ENCODE measurements at regions not wholly inside any gene's neighbourhood (a gene's known extent, or its start where the extent isn't known, plus 50 kb on each side); places are given as distances from the start of the nearest gene placed in this dataset.

DNA sequence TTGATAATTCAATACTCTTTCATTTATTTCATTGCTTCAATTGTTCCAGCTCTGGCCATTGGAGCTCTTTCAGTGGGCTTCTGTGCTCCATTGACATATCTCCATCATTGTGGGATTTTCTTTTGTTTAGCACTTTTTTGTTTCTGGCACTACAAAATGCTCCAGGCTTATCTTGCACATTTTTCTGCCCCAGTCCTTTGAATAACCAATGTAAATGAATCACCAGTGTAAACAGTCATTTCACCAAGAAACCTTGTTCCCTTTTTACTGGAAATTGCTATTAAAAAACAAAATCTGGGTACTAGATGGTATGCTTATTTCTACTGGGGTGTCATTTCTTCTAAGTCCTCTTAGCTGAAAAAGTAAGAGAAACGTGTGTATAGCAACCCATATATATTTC lies 173.0 kb upstream of the LYPLAL1 start:
- no peak overlapping the region for H3K4me3 Mint-ChIP-seq (ENCODE audit: low read depth, unreplicated experiment)
- no peaks in the 10 kb centered on the region for H3K36me3 Mint-ChIP-seq (ENCODE audit: insufficient read depth, unreplicated experiment)
- H3K4me1 Mint-ChIP-seq (ENCODE audit: low read depth, unreplicated experiment), result peaks cover 21% of the 10 kb centered on the region
- CTCF ChIA-PET, result interaction anchor here (0.9 kb wide), 1 partner anchor 15 kb away, joined by 3 read pairs; no protein-coding TSS in a partner anchor
- no peak overlapping the region for H3K27ac Mint-ChIP-seq (ENCODE audit: unreplicated experiment)
- TF ChIP-seq, protein P1, sequence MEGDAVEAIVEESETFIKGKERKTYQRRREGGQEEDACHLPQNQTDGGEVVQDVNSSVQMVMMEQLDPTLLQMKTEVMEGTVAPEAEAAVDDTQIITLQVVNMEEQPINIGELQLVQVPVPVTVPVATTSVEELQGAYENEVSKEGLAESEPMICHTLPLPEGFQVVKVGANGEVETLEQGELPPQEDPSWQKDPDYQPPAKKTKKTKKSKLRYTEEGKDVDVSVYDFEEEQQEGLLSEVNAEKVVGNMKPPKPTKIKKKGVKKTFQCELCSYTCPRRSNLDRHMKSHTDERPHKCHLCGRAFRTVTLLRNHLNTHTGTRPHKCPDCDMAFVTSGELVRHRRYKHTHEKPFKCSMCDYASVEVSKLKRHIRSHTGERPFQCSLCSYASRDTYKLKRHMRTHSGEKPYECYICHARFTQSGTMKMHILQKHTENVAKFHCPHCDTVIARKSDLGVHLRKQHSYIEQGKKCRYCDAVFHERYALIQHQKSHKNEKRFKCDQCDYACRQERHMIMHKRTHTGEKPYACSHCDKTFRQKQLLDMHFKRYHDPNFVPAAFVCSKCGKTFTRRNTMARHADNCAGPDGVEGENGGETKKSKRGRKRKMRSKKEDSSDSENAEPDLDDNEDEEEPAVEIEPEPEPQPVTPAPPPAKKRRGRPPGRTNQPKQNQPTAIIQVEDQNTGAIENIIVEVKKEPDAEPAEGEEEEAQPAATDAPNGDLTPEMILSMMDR (IDR thresholded peaks at IDR 0.05; ENCODE audit: unreplicated experiment), result no peak
- peaks cover 5% of the 10 kb centered on the region for H3K9me3 Mint-ChIP-seq (ENCODE audit: low read depth, unreplicated experiment)
- H3K27me3 Mint-ChIP-seq (ENCODE audit: unreplicated experiment), result no peaks in the 10 kb centered on the region
- no TSS peak for BruUV-seq (replicated peaks)
- no peak for DNase-seq
- intact Hi-C loops (cut with micrococcal nuclease; ENCODE audit: unreplicated experiment), result no loop called here

DNA sequence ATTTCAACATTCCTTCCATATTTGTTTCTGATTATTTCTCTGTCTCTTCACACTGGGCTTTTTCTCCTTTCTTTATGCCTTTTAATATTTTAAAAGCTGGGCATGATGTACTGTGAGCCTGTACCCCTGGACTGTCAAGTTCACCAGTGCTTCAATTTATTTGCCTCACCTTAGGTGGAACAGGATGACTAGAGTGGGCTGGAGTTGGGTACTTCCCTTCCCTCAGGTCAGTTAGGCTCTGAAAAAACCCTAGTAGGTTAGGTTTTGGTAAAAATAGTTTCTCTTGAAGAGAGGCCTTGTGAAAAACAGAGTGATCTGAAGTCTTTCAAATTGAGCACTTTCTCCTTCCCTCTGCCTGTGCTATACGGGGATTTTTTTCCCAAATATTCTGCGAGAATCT lies 163.0 kb upstream of the LYPLAL1 start:
- H3K4me3 Mint-ChIP-seq (ENCODE audit: low read depth, unreplicated experiment), result no peak overlapping the region
- peaks cover 37% of the 10 kb centered on the region for H3K4me1 Mint-ChIP-seq (ENCODE audit: low read depth, unreplicated experiment)
- no peak for DNase-seq
- TF ChIP-seq, protein P1 (IDR thresholded peaks at IDR 0.05; ENCODE audit: unreplicated experiment), result no peak
- H3K9me3 Mint-ChIP-seq (ENCODE audit: low read depth, unreplicated experiment), result peaks cover 3% of the 10 kb centered on the region
- CTCF ChIA-PET, result no interaction called here
- H3K27me3 Mint-ChIP-seq (ENCODE audit: unreplicated experiment), result no peaks in the 10 kb centered on the region
- no peak overlapping the region for H3K27ac Mint-ChIP-seq (ENCODE audit: unreplicated experiment)
- intact Hi-C loops (cut with micrococcal nuclease; ENCODE audit: unreplicated experiment), result no loop called here
- no peaks in the 10 kb centered on the region for H3K36me3 Mint-ChIP-seq (ENCODE audit: insufficient read depth, unreplicated experiment)
- no TSS peak for BruUV-seq (replicated peaks)

DNA sequence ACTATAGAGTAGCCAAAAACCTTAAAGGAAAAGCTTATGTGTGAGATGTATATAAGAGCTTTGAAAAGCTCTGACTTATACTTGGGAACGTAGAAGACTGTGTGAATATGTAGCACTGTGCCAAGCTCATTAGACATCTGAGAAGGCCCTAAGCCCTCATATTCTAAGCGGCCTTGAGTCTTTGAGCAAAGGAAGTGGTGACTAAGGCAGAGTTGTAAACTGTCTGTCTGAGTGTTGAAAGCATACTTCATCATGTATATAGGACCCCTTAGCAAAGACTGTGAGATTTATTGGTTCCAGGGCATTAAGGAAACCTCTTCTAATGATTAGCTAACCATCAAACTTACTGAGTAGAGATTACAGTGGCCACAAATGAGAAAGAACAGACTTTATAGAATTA lies 153.3 kb upstream of the LYPLAL1 start:
- H3K36me3 Mint-ChIP-seq (ENCODE audit: insufficient read depth, unreplicated experiment), result no peaks in the 10 kb centered on the region
- H3K4me3 Mint-ChIP-seq (ENCODE audit: low read depth, unreplicated experiment), result no peak overlapping the region
- no peak overlapping the region for H3K27ac Mint-ChIP-seq (ENCODE audit: unreplicated experiment)
- intact Hi-C loops (cut with micrococcal nuclease; ENCODE audit: unreplicated experiment), result no loop called here
- TF ChIP-seq, protein P1 (IDR thresholded peaks at IDR 0.05; ENCODE audit: unreplicated experiment), result no peak
- no peaks in the 10 kb centered on the region for H3K27me3 Mint-ChIP-seq (ENCODE audit: unreplicated experiment)
- H3K9me3 Mint-ChIP-seq (ENCODE audit: low read depth, unreplicated experiment), result peaks cover 5% of the 10 kb centered on the region
- H3K4me1 Mint-ChIP-seq (ENCODE audit: low read depth, unreplicated experiment), result peaks cover 26% of the 10 kb centered on the region
- DNase-seq, result no peak
- CTCF ChIA-PET, result no interaction called here
- BruUV-seq (replicated peaks), result no TSS peak

DNA sequence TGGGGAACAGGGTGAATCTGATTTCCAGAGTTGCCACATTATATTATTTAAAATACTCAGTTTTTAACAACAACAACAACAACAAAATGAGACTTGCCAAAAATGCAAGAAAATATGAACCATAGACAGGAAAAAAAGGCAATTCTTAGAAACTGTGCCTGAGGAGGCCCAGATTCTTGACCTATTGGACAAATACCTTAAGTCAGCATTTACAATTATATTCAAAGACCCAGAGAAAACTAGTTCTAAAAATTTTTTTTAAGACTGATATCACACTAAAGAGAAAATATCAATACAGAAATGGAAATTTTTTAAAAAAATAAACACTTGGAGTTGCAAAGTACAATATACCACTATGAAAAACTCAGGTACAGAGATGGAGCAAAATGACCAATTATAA lies 152.8 kb upstream of the LYPLAL1 start:
- intact Hi-C loops (cut with micrococcal nuclease; ENCODE audit: unreplicated experiment), result no loop called here
- Mint-ChIP-seq H3K4me1 (ENCODE audit: low read depth, unreplicated experiment) (peaks cover 21% of the 10 kb centered on the region), H3K27ac (ENCODE audit: unreplicated experiment) (no peak overlapping the region), H3K36me3 (ENCODE audit: insufficient read depth, unreplicated experiment) (no peaks in the 10 kb centered on the region), H3K9me3 (ENCODE audit: low read depth, unreplicated experiment) (peaks cover 6% of the 10 kb centered on the region), H3K4me3 (ENCODE audit: low read depth, unreplicated experiment) (no peak overlapping the region), H3K27me3 (ENCODE audit: unreplicated experiment) (no peaks in the 10 kb centered on the region)
- CTCF ChIA-PET, result no interaction called here
- TF ChIP-seq, protein P1 (IDR thresholded peaks at IDR 0.05; ENCODE audit: unreplicated experiment), result no peak
- BruUV-seq (replicated peaks), result no TSS peak
- no peak for DNase-seq
